ENCODE measurements at regions not wholly inside any gene's neighbourhood (a gene's known extent, or its start where the extent isn't known, plus 50 kb on each side); places are given as distances from the start of the nearest gene placed in this dataset.

DNA sequence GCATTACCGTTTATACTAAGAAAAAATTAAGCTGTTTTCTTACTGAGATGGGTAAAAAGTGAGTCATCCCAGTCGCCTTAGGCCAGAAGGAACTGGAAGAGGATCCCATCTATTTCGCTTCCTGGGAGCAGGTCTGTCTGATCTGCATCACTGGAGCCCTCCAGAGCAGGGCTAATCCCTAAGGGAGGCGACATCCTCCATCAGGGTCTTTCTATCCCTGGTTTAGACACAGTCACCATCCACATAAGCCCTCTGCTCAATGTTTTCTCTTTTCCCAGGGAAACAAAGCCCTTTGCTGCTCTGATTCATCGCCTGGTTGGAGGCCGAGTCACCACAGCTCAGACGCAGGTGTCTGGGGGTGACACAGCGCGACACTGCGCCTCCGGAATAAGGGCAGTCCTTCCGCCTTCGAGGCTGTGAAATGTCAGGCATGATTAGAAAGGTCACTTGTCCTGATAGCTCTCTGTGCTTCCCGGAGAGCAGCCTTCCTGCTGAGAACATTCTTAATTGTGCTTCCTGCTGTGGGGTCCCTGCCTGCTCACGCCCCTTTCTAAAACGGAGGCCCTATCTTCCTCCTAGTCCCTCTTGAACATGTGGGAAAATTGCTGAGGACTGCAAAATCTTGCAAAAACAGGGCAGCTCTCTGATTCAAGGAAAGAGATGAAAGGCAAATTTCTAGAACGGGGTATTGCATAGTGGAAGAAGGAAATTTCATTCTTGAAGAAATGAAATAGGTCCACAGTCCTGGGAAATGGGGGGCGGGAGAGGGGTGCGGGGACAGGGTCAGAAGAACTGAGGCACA lies 56.3 kb downstream of the MARCHF4 start:
- H3K36me3 Mint-ChIP-seq (ENCODE audit: insufficient read depth), result no peaks in the 10 kb centered on the region
- H3K9me3 Mint-ChIP-seq (ENCODE audit: low read depth), result no peaks in the 10 kb centered on the region
- peaks cover 3% of the 10 kb centered on the region for H3K4me1 Mint-ChIP-seq (ENCODE audit: low read depth)
- no peak overlapping the region for H3K4me3 Mint-ChIP-seq (ENCODE audit: low read depth)
- TF ChIP-seq CTCF (IDR thresholded peaks at IDR 0.05; ENCODE audit: unreplicated experiment), result no peak
- DNase-seq (ENCODE audit: low spot score, unreplicated experiment), result no peak
- peaks cover 41% of the 10 kb centered on the region for H3K27me3 Mint-ChIP-seq
- H3K27ac Mint-ChIP-seq, result no peak overlapping the region

DNA sequence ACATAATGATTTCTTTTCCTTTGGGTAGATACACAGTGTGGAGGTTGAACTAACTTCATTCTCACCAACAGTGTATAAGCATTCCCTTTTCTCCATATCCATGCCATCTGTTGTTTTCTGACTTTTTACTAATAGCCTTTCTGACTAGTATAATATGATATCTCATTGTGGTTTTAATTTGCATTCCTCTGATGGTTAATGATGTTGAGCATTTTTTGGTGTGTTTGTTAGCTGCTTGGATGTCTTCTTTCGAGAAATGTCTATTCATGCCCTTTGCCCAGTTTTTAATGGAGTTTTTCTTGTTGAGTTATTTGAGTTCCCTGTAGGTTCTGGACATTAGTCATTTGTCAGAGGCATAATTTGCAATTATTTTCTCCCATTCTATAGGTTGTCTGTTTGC lies 59.8 kb downstream of the MARCHF4 start:
- H3K4me3 Mint-ChIP-seq (ENCODE audit: low read depth), result no peak overlapping the region
- no peak for TF ChIP-seq CTCF (IDR thresholded peaks at IDR 0.05; ENCODE audit: unreplicated experiment)
- no peaks in the 10 kb centered on the region for H3K36me3 Mint-ChIP-seq (ENCODE audit: insufficient read depth)
- H3K9me3 Mint-ChIP-seq (ENCODE audit: low read depth), result no peaks in the 10 kb centered on the region
- no peak for DNase-seq (ENCODE audit: low spot score, unreplicated experiment)
- peaks cover 3% of the 10 kb centered on the region for H3K4me1 Mint-ChIP-seq (ENCODE audit: low read depth)
- H3K27ac Mint-ChIP-seq, result no peak overlapping the region
- H3K27me3 Mint-ChIP-seq, result peaks cover 21% of the 10 kb centered on the region

- H3K27ac Mint-ChIP-seq, result no peak overlapping the region
- H3K36me3 Mint-ChIP-seq (ENCODE audit: insufficient read depth), result no peaks in the 10 kb centered on the region
- no peaks in the 10 kb centered on the region for H3K9me3 Mint-ChIP-seq (ENCODE audit: low read depth)
Measured at GRCh38 chr2:216308576-216308975, 63.7 kb downstream of the MARCHF4 start.

DNA sequence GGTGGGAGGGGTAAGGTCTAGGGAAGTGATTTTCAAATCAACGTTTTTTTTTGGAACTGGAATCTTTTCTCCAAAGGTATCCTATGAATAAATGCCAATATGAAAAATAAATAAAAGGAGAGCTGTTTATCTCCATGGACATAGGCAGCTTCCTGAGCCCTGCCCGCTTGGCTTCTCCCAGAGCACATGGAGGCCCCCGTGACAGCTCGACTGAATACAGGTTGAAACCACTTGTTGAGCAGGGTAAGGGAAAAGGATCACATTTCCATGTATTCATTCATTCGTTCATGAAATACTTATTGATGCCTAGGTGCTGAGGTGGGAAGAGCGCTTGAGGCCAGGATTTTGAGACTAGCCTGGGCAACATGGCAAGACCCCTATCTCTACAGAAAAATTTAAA lies 64.8 kb downstream of the MARCHF4 start:
- no peak for DNase-seq (ENCODE audit: low spot score, unreplicated experiment)
- Mint-ChIP-seq H3K27ac (no peak overlapping the region), H3K4me1 (ENCODE audit: low read depth) (no peaks in the 10 kb centered on the region), H3K36me3 (ENCODE audit: insufficient read depth) (no peaks in the 10 kb centered on the region), H3K27me3 (no peaks in the 10 kb centered on the region), H3K4me3 (ENCODE audit: low read depth) (no peak overlapping the region), H3K9me3 (ENCODE audit: low read depth) (no peaks in the 10 kb centered on the region)
- TF ChIP-seq CTCF (IDR thresholded peaks at IDR 0.05; ENCODE audit: unreplicated experiment), result no peak

More at GRCh38 chr2:216308576-216308975, 63.7 kb downstream of the MARCHF4 start:
- DNase-seq (ENCODE audit: low spot score, unreplicated experiment), result no peak
- H3K4me3 Mint-ChIP-seq (ENCODE audit: low read depth), result no peak overlapping the region
- no peak for TF ChIP-seq CTCF (IDR thresholded peaks at IDR 0.05; ENCODE audit: unreplicated experiment)
- no peaks in the 10 kb centered on the region for H3K27me3 Mint-ChIP-seq
- peaks cover 2% of the 10 kb centered on the region for H3K4me1 Mint-ChIP-seq (ENCODE audit: low read depth)

DNA sequence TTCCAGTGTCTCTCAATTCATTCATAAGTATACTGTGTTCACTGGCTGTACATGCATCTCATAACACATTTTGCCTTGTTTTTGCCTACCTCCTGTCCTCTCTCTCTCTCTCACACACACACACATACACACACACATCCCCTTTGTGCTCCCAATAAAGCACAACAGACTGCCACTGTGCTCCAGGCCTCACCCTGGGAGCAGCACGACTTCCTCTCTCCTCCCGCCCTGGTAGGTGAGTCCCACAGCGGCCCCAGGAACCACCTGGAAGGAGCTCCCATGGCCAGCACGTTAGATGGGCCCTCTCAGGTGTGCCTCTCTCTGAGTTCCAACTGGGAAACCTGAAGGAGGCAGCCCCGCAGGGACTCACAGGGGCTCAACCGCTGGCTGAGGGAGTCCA lies 65.4 kb downstream of the MARCHF4 start:
- Mint-ChIP-seq H3K27ac (no peak overlapping the region), H3K36me3 (ENCODE audit: insufficient read depth) (no peaks in the 10 kb centered on the region), H3K9me3 (ENCODE audit: low read depth) (no peaks in the 10 kb centered on the region), H3K4me3 (ENCODE audit: low read depth) (no peak overlapping the region), H3K27me3 (no peaks in the 10 kb centered on the region), H3K4me1 (ENCODE audit: low read depth) (no peaks in the 10 kb centered on the region)
- TF ChIP-seq CTCF (IDR thresholded peaks at IDR 0.05; ENCODE audit: unreplicated experiment), result no peak
- no peak for DNase-seq (ENCODE audit: low spot score, unreplicated experiment)

Measured in progenitor cell of endocrine pancreas (in vitro differentiated cells).